ENCODE measurements at regions not wholly inside any gene's neighbourhood (a gene's known extent, or its start where the extent isn't known, plus 50 kb on each side); places are given as distances from the start of the nearest gene placed in this dataset.

DNA sequence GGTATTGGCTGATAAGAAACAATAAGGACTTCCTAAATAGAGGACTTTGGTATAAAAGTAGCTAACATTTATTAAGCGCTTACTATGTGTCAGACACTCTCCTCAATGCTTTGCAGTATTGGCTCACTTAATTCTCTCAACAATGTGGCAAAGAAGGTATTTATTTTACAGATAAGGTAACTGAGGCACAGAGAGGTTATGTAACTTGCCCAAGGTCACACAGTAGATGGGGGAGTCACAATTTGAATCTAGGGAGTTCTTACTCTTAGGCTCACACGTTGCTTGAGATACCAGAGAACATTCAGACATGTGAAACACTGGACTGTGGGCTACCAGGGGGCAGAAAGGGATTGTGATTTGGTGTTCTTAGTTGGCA, 60.8 kb upstream of the GPR158 start:
- no peak for DNase-seq
- ATAC-seq = no peak
- 85% methylated on average over 2 of the region's 2 CpGs for WGBS
- Histone ChIP-seq H3K27me3 (ENCODE audit: control insufficient read depth, insufficient read depth) (no peaks in the 10 kb centered on the region), H3K4me1 (ENCODE audit: control insufficient read depth, insufficient read depth, low read length) (no peaks in the 10 kb centered on the region), H3K27ac (ENCODE audit: low read length) (no peak overlapping the region), H3K9me3 (ENCODE audit: control insufficient read depth, low read length) (no peaks in the 10 kb centered on the region), H3K4me3 (ENCODE audit: low read length) (no peak overlapping the region)
- intact Hi-C loops (cut with DNase I) = loop anchor here in 3 of 4 donors (10.0 kb wide), 2 partner anchors 111 to 571 kb away; no protein-coding TSS in a partner anchor

DNA sequence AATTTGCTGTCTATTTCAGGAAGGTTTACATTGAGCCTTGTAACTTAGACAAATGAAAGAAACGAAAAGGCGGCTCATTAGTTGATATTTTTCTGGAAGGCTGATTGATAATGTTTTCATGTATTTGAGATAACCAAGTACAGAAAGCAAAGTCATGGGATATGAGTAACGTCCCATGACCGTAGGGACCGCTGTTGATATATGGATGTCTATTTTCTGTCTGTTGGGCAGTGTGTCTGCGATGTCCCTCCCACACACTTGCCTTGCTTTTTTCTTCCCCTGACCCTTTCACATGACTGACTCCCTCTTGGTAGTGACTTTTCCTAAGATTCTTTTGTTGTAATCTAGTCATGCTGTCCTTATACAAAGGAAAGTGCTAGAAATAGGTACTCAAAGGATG, 57.0 kb upstream of the GPR158 start:
- no peak overlapping the region for H3K27ac ChIP-seq (ENCODE audit: low read length)
- WGBS = 58% methylated on average over 6 of the region's 6 CpGs
- intact Hi-C loops (cut with DNase I) = loop anchor here in 3 of 4 donors (10.0 kb wide), 2 partner anchors 107 to 567 kb away; no protein-coding TSS in a partner anchor
- H3K9me3 ChIP-seq (ENCODE audit: control insufficient read depth, low read length) = no peaks in the 10 kb centered on the region
- H3K27me3 ChIP-seq (ENCODE audit: control insufficient read depth, insufficient read depth) = no peaks in the 10 kb centered on the region
- H3K4me1 ChIP-seq (ENCODE audit: control insufficient read depth, insufficient read depth, low read length) = no peaks in the 10 kb centered on the region
- DNase-seq (no peak), ATAC-seq (no peak)
- no peak overlapping the region for H3K4me3 ChIP-seq (ENCODE audit: low read length)

- Histone ChIP-seq H3K9me3 (ENCODE audit: control insufficient read depth, low read length) (no peaks in the 10 kb centered on the region), H3K27me3 (ENCODE audit: control insufficient read depth, insufficient read depth) (no peaks in the 10 kb centered on the region), H3K27ac (ENCODE audit: low read length) (no peak overlapping the region), H3K4me3 (ENCODE audit: low read length) (no peak overlapping the region), H3K4me1 (ENCODE audit: control insufficient read depth, insufficient read depth, low read length) (no peaks in the 10 kb centered on the region)
- DNase-seq (no peak), ATAC-seq (no peak)
- intact Hi-C loops (cut with DNase I) = no loop called here
- WGBS = 91% methylated on average over 3 of the region's 3 CpGs
Measured at GRCh38 chr10:25120188-25120587, 54.6 kb upstream of the GPR158 start.

Measured in right cardiac atrium (tissue), 5 donors.